Trophoblast cell (in vitro differentiated cells and primary cell): ENCODE measurements at regions not wholly inside any gene's neighbourhood (a gene's known extent, or its start where the extent isn't known, plus 50 kb on each side); places are given as distances from the start of the nearest gene placed in this dataset.

Source experiments
- DNase-seq, 2 donors: peaks; one replicate each; pipeline ENCODE4 v3.0.0-alpha.2; 2016
- H2AFZ ChIP-seq: 2 replicates; pipeline ENCODE4 v1.6.1; 2013; ENCODE audit warnings: low read length, moderate library complexity, mild to moderate bottlenecking; ENCODE audit not compliant: insufficient read depth, poor library complexity
- H2AK5ac ChIP-seq: 2 replicates; pipeline ENCODE4 v1.6.1; 2013; ENCODE audit warnings: mild to moderate bottlenecking, low read length
- H2BK120ac ChIP-seq: 2 replicates; pipeline ENCODE4 v1.6.1; 2013; ENCODE audit warnings: low read length, mild to moderate bottlenecking, moderate library complexity; ENCODE audit not compliant: insufficient read depth, poor library complexity
- H2BK12ac ChIP-seq: 2 replicates; pipeline ENCODE4 v1.6.1; 2013; ENCODE audit warnings: mild to moderate bottlenecking, low read length, moderate library complexity
- H2BK5ac ChIP-seq: 2 replicates; pipeline ENCODE4 v1.6.1; 2013; ENCODE audit warnings: low read length, low read depth, moderate library complexity, mild to moderate bottlenecking; ENCODE audit not compliant: poor library complexity
- H3K14ac ChIP-seq: 2 replicates; pipeline ENCODE4 v1.6.1; 2013; ENCODE audit warnings: mild to moderate bottlenecking, low read length
- H3K18ac ChIP-seq: 2 replicates; pipeline ENCODE4 v1.6.1; 2013; ENCODE audit warnings: mild to moderate bottlenecking, low read length
- H3K23ac ChIP-seq: 2 replicates; pipeline ENCODE4 v1.6.1; 2013; ENCODE audit warnings: low read length
- H3K27ac ChIP-seq: 2 replicates; pipeline ENCODE4 v1.5.1; 2013; ENCODE audit warnings: low read depth, mild to moderate bottlenecking, inconsistent platforms, low read length, moderate library complexity
- H3K27me3 ChIP-seq: 2 replicates; pipeline ENCODE4 v1.6.1; 2013; ENCODE audit warnings: inconsistent platforms, mild to moderate bottlenecking, low read length, moderate library complexity; ENCODE audit not compliant: insufficient read depth
- H3K36me3 ChIP-seq, 2 experiments: 1 replicate in 1 of 2; 2 replicates in 1 of 2; pipeline ENCODE4 v1.6.1; 2013; ENCODE audit warnings: low read length in 2 of 2, mild to moderate bottlenecking in 2 of 2, moderate library complexity in 1 of 2; ENCODE audit not compliant: insufficient read depth in 2 of 2, control insufficient read depth in 1 of 2
- H3K4ac ChIP-seq: 2 replicates; pipeline ENCODE4 v1.6.1; 2013; ENCODE audit warnings: low read depth, mild to moderate bottlenecking, low read length, moderate library complexity
- H3K4me1 ChIP-seq, 2 experiments: 1 replicate in 1 of 2; 2 replicates in 1 of 2; pipeline ENCODE4 v1.6.1; 2013; ENCODE audit warnings: low read length in 2 of 2, mild to moderate bottlenecking in 2 of 2, moderate library complexity in 1 of 2; ENCODE audit not compliant: insufficient read depth in 2 of 2, control insufficient read depth in 1 of 2
- H3K4me2 ChIP-seq: 2 replicates; pipeline ENCODE4 v1.6.1; 2013; ENCODE audit warnings: inconsistent platforms, mild to moderate bottlenecking, low read length, moderate library complexity
- H3K4me3 ChIP-seq: 2 replicates; pipeline ENCODE4 v1.5.1; 2013; ENCODE audit warnings: mild to moderate bottlenecking, low read depth, low read length, inconsistent platforms
- H3K79me1 ChIP-seq: one replicate; pipeline ENCODE4 v1.6.1; 2013; ENCODE audit warnings: low read length
- H3K79me2 ChIP-seq: 2 replicates; pipeline ENCODE4 v1.6.1; 2013; ENCODE audit warnings: low read length, mild to moderate bottlenecking; ENCODE audit not compliant: control insufficient read depth, insufficient read depth, poor library complexity
- H3K9ac ChIP-seq: 2 replicates; pipeline ENCODE4 v1.6.1; 2013; ENCODE audit warnings: mild to moderate bottlenecking, low read length
- H3K9me3 ChIP-seq: 2 replicates; pipeline ENCODE4 v1.6.1; 2013; ENCODE audit warnings: low read depth, mild to moderate bottlenecking, control low read depth, inconsistent platforms, low read length; ENCODE audit not compliant: insufficient read depth
- H4K12ac ChIP-seq: 2 replicates; pipeline ENCODE4 v1.6.1; 2013; ENCODE audit warnings: low read depth, mild to moderate bottlenecking, low read length, moderate library complexity
- H4K8ac ChIP-seq: 2 replicates; pipeline ENCODE4 v1.6.1; 2013; ENCODE audit warnings: low read depth, mild to moderate bottlenecking, low read length, moderate library complexity
- H4K91ac ChIP-seq: one replicate; pipeline ENCODE4 v1.6.1; 2013; ENCODE audit warnings: low read depth, mild to moderate bottlenecking, low read length, moderate library complexity
- WGBS: extraction: QIAGEN DNeasy Blood & Tissue Kit; methylation state at CpG from one replicate; pipeline ENCODE4 v1.1.7; 2013; ENCODE audit warnings: missing lambda C conversion rate; ENCODE audit not compliant: insufficient read length, insufficient coverage; ENCODE audit errors: extremely low coverage; 5-methylcytosine and 5-hydroxymethylcytosine counted together

GRCh38 chr4:124085561-124086180 is 626.9 kb downstream of the ANKRD50 start:
- no peaks in the 10 kb centered on the region for H3K27me3 ChIP-seq
- no peak overlapping the region for H2AK5ac ChIP-seq
- no peak overlapping the region for H3K4ac ChIP-seq
- no peaks in the 10 kb centered on the region for H3K79me2 ChIP-seq
- WGBS = no CpG with 5 or more reads among the region's 3 CpGs
- H3K23ac ChIP-seq = no peak overlapping the region
- H2BK120ac ChIP-seq = no peak overlapping the region
- no peak overlapping the region for H4K8ac ChIP-seq
- no peaks in the 10 kb centered on the region for H3K9me3 ChIP-seq
- H3K14ac ChIP-seq = no peak overlapping the region
- no peak overlapping the region for H3K4me2 ChIP-seq
- H2BK12ac ChIP-seq = no peak overlapping the region
- no peak overlapping the region for H2BK5ac ChIP-seq
- DNase-seq = no peak
- H3K9ac ChIP-seq = no peak overlapping the region
- no peak overlapping the region for H3K18ac ChIP-seq
- H3K36me3 ChIP-seq = no peaks in the 10 kb centered on the region
- no peak overlapping the region for H3K27ac ChIP-seq
- H3K4me1 ChIP-seq = no peaks in the 10 kb centered on the region
- H4K91ac ChIP-seq = no peak overlapping the region
- H3K79me1 ChIP-seq = no peaks in the 10 kb centered on the region
- H4K12ac ChIP-seq = no peak overlapping the region
- no peak overlapping the region for H3K4me3 ChIP-seq
- no peak overlapping the region for H2AFZ ChIP-seq

GRCh38 chr4:124090021-124090420 is 622.5 kb downstream of the ANKRD50 start:
- no peak overlapping the region for H2AFZ ChIP-seq
- H3K9ac ChIP-seq = no peak overlapping the region
- no peak overlapping the region for H4K91ac ChIP-seq
- no CpG with 5 or more reads among the region's 8 CpGs for WGBS
- no peak overlapping the region for H3K27ac ChIP-seq
- H2BK5ac ChIP-seq = no peak overlapping the region
- no peaks in the 10 kb centered on the region for H3K4me1 ChIP-seq
- no peak overlapping the region for H3K18ac ChIP-seq
- H3K23ac ChIP-seq = no peak overlapping the region
- H3K36me3 ChIP-seq = no peaks in the 10 kb centered on the region
- H3K27me3 ChIP-seq = no peaks in the 10 kb centered on the region
- no peaks in the 10 kb centered on the region for H3K9me3 ChIP-seq
- H3K4me2 ChIP-seq = no peak overlapping the region
- no peak overlapping the region for H2BK120ac ChIP-seq
- no peak overlapping the region for H4K8ac ChIP-seq
- H3K79me1 ChIP-seq = no peaks in the 10 kb centered on the region
- DNase-seq = no peak
- H2AK5ac ChIP-seq = no peak overlapping the region
- H3K14ac ChIP-seq = no peak overlapping the region
- H3K4me3 ChIP-seq = no peak overlapping the region
- no peak overlapping the region for H2BK12ac ChIP-seq
- no peaks in the 10 kb centered on the region for H3K79me2 ChIP-seq
- no peak overlapping the region for H3K4ac ChIP-seq
- no peak overlapping the region for H4K12ac ChIP-seq

- Histone ChIP-seq H2BK12ac (no peak overlapping the region), H4K12ac (no peak overlapping the region), H3K9me3 (no peaks in the 10 kb centered on the region), H3K4me3 (no peak overlapping the region), H3K79me1 (no peaks in the 10 kb centered on the region), H3K23ac (no peak overlapping the region), H3K79me2 (no peaks in the 10 kb centered on the region), H3K27ac (no peak overlapping the region), H3K36me3 (no peaks in the 10 kb centered on the region), H2AK5ac (no peak overlapping the region), H3K18ac (no peak overlapping the region), H3K14ac (no peak overlapping the region), H3K4me1 (no peaks in the 10 kb centered on the region), H2AFZ (no peak overlapping the region), H3K4ac (no peak overlapping the region), H2BK5ac (no peak overlapping the region), H3K9ac (no peak overlapping the region), H2BK120ac (no peak overlapping the region), H4K91ac (no peak overlapping the region), H4K8ac (no peak overlapping the region), H3K27me3 (no peaks in the 10 kb centered on the region), H3K4me2 (no peak overlapping the region)
- DNase-seq = no peak
Measured at GRCh38 chr4:124092101-124092500, 620.4 kb downstream of the ANKRD50 start.

- no peaks in the 10 kb centered on the region for H3K79me2 ChIP-seq
- H3K9me3 ChIP-seq = no peaks in the 10 kb centered on the region
- H3K23ac ChIP-seq = no peak overlapping the region
- H3K4me2 ChIP-seq = no peak overlapping the region
- H2AK5ac ChIP-seq = no peak overlapping the region
- H3K9ac ChIP-seq = no peak overlapping the region
- no peak overlapping the region for H3K27ac ChIP-seq
- no peak overlapping the region for H2BK5ac ChIP-seq
- no peak overlapping the region for H4K91ac ChIP-seq
- H4K12ac ChIP-seq = no peak overlapping the region
- H3K27me3 ChIP-seq = no peaks in the 10 kb centered on the region
- no CpG with 5 or more reads among the region's 2 CpGs for WGBS
- H3K79me1 ChIP-seq = no peaks in the 10 kb centered on the region
- H3K4me3 ChIP-seq = no peak overlapping the region
- H3K4ac ChIP-seq = no peak overlapping the region
- H2BK12ac ChIP-seq = no peak overlapping the region
- no peak overlapping the region for H4K8ac ChIP-seq
- DNase-seq = no peak
- no peak overlapping the region for H3K14ac ChIP-seq
- H2AFZ ChIP-seq = no peak overlapping the region
- no peak overlapping the region for H2BK120ac ChIP-seq
- H3K18ac ChIP-seq = no peak overlapping the region
- no peaks in the 10 kb centered on the region for H3K4me1 ChIP-seq
- no peaks in the 10 kb centered on the region for H3K36me3 ChIP-seq
Measured at GRCh38 chr4:124092541-124092984, 620.0 kb downstream of the ANKRD50 start.
